Osteocyte (in vitro differentiated cells): ENCODE measurements at regions not wholly inside any gene's neighbourhood (a gene's known extent, or its start where the extent isn't known, plus 50 kb on each side); places are given as distances from the start of the nearest gene placed in this dataset.

Source experiments
- DNase-seq: peaks from one replicate; pipeline ENCODE4 v3.0.0; 2021; ENCODE audit warnings: mixed read lengths; ENCODE audit not compliant: unreplicated experiment; ENCODE audit errors: extremely low spot score
- H3K27ac Mint-ChIP-seq: one replicate; pipeline ENCODE4 v1.8.0; 2021; ENCODE audit warnings: mild to moderate bottlenecking, mixed read lengths; ENCODE audit not compliant: unreplicated experiment
- H3K27me3 Mint-ChIP-seq: one replicate; pipeline ENCODE4 v1.8.0; 2021; ENCODE audit warnings: mixed read lengths; ENCODE audit not compliant: unreplicated experiment
- H3K36me3 Mint-ChIP-seq: one replicate; pipeline ENCODE4 v1.8.0; 2021; ENCODE audit warnings: mixed read lengths; ENCODE audit not compliant: unreplicated experiment
- H3K4me1 Mint-ChIP-seq: one replicate; pipeline ENCODE4 v1.8.0; 2021; ENCODE audit warnings: mixed read lengths; ENCODE audit not compliant: unreplicated experiment
- H3K4me3 Mint-ChIP-seq: one replicate; pipeline ENCODE4 v1.8.0; 2021; ENCODE audit warnings: mild to moderate bottlenecking, moderate library complexity, mixed read lengths; ENCODE audit not compliant: unreplicated experiment
- H3K9me3 Mint-ChIP-seq: one replicate; pipeline ENCODE4 v1.8.0; 2021; ENCODE audit warnings: mixed read lengths; ENCODE audit not compliant: unreplicated experiment
- CTCF ChIP-seq: fragments of 200-600 bp; sonication (generic); IDR thresholded peaks from 2 replicates; pipeline ENCODE4 v1.5.0; 2021; ENCODE audit warnings: antibody characterized with exemption, mild to moderate bottlenecking, moderate library complexity

GRCh38 chr5:27267209-27267824 lies 228.9 kb upstream of the CDH9 start:
- Mint-ChIP-seq H3K36me3 (no peaks in the 10 kb centered on the region), H3K4me1 (no peaks in the 10 kb centered on the region)

GRCh38 chr5:27266184-27266583 lies 227.8 kb upstream of the CDH9 start:
- H3K36me3 Mint-ChIP-seq = no peaks in the 10 kb centered on the region
- H3K9me3 Mint-ChIP-seq = peaks cover 5% of the 10 kb centered on the region
- no peak overlapping the region for H3K4me3 Mint-ChIP-seq
- H3K4me1 Mint-ChIP-seq = no peaks in the 10 kb centered on the region
- peaks cover 8% of the 10 kb centered on the region for H3K27me3 Mint-ChIP-seq
- H3K27ac Mint-ChIP-seq = no peak overlapping the region
- DNase-seq = no peak
- TF ChIP-seq CTCF = no peak

More at GRCh38 chr5:27267209-27267824, 228.9 kb upstream of the CDH9 start:
- no peak overlapping the region for H3K27ac Mint-ChIP-seq
- TF ChIP-seq CTCF = no peak
- DNase-seq = no peak
- no peak overlapping the region for H3K4me3 Mint-ChIP-seq
- H3K27me3 Mint-ChIP-seq = peaks cover 8% of the 10 kb centered on the region
- peaks cover 5% of the 10 kb centered on the region for H3K9me3 Mint-ChIP-seq

GRCh38 chr5:27257696-27258095 lies 219.3 kb upstream of the CDH9 start:
- Mint-ChIP-seq H3K27me3 (peaks cover 10% of the 10 kb centered on the region), H3K9me3 (no peaks in the 10 kb centered on the region), H3K27ac (no peak overlapping the region), H3K4me1 (no peaks in the 10 kb centered on the region), H3K36me3 (no peaks in the 10 kb centered on the region), H3K4me3 (no peak overlapping the region)
- no peak for DNase-seq
- no peak for TF ChIP-seq CTCF

- DNase-seq = no peak
- no peak overlapping the region for H3K4me3 Mint-ChIP-seq
- H3K27ac Mint-ChIP-seq = no peak overlapping the region
- peaks cover 3% of the 10 kb centered on the region for H3K27me3 Mint-ChIP-seq
- no peaks in the 10 kb centered on the region for H3K36me3 Mint-ChIP-seq
- H3K9me3 Mint-ChIP-seq = no peaks in the 10 kb centered on the region
- H3K4me1 Mint-ChIP-seq = no peaks in the 10 kb centered on the region
- TF ChIP-seq CTCF = no peak
Observed at GRCh38 chr5:27252911-27253310, 214.5 kb upstream of the CDH9 start.

- H3K9me3 Mint-ChIP-seq = peaks cover 15% of the 10 kb centered on the region
- peak overlapping the region; percentile 77 for H3K27ac Mint-ChIP-seq
- H3K27me3 Mint-ChIP-seq = no peaks in the 10 kb centered on the region
- peak; percentile 2 for TF ChIP-seq CTCF
- H3K4me3 Mint-ChIP-seq = peak overlapping the region; percentile 45
- no peak for DNase-seq
- no peaks in the 10 kb centered on the region for H3K36me3 Mint-ChIP-seq
- H3K4me1 Mint-ChIP-seq = peaks cover 34% of the 10 kb centered on the region
Observed at GRCh38 chr5:27242258-27242626, 203.9 kb upstream of the CDH9 start.
